ENCODE measurements at regions not wholly inside any gene's neighbourhood (a gene's known extent, or its start where the extent isn't known, plus 50 kb on each side); places are given as distances from the start of the nearest gene placed in this dataset.

DNA sequence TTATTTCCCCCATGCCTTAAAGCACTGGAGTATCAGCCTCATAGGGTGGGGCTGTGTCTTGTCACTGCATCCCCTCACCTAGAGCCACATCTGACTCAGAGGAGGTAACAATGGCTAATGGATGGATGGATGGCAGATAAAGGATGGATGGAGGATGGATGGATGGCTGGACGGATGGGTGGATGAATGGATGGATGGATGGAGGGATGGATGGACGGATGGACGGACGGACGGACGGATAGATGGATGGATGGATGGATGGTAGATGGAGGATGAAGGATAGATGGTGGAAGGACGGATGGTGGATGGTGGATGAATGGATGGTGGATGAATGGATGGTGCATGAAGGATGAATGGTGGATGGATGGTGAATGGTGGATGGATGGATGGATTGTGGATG lies 77.2 kb downstream of the PDGFA start:
- no peak for TF ChIP-seq GATA2 (IDR thresholded peaks at IDR 0.05; ENCODE audit: low read depth, low read length)
- TF ChIP-seq GATA3 (IDR thresholded peaks at IDR 0.05; ENCODE audit: low read depth, low read length) = no peak

DNA sequence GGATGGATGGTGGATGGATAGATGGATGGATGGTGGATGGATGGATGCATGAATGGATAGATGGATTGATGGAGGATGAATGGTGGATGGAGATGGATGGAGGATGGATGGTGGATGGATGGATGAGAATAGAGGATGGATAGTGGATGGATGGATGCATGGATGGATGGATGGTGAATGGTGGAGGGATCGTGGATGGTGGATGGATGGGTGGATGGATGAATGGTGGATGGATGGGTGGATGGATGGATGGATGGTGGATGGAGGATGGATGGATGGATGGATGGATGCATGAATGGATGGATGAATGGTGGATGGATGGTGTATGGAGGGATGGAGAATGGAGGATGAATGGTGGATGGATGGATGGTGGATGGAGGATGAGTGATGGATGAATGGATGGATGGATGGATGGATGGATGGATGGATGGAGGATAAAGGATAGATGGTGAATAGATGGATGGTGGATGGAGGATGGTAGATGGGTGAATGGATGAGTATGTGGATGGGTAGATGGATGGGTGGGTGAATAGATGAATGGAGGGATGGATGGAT lies 76.3 kb downstream of the PDGFA start:
- TF ChIP-seq GATA3 (IDR thresholded peaks at IDR 0.05; ENCODE audit: low read depth, low read length) (no peak), GATA2 (IDR thresholded peaks at IDR 0.05; ENCODE audit: low read depth, low read length) (no peak)

DNA sequence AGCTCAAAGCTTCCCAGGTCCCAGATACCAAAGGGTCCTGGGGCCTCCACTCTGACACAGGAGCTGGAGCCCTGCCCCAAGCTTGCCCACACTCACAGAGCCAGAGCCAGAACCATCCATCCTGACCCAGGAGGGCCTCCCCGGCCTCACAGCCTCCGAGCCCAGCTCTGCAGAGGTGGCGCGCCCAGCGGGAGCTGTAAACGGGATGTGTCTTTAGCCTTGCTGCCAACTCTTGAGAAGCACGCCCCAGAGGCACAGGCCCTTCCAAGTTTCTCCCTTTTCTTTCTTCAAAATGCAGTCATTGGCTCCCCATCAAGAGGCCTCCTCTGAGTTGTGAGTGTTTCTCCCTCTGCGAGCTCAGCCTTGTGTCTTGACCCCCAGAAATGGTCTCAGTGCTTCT lies 75.0 kb downstream of the PDGFA start:
- TF ChIP-seq GATA3 (IDR thresholded peaks at IDR 0.05; ENCODE audit: low read depth, low read length) = no peak

DNA sequence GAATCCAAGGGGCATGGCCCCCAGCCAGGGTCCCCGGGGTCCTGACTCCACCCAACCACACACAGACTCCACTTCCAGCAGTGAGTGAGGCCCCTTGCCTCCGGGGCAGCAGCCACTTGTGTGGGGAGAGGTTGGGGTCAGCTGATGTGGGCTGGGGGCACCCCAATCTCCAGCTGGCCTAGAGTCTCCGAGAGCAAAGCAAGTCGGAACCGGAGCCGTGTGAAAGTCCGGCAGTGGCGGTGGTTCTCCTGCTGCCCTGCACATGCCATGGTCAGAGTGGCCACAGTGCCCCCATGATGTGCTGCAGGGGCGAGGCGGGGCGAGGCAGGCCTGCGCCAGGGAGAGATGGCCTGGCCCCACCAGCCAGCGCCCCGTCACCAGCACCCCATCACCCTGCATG lies 74.6 kb downstream of the PDGFA start:
- TF ChIP-seq GATA3 (IDR thresholded peaks at IDR 0.05; ENCODE audit: low read depth, low read length) = no peak
- no peak for TF ChIP-seq GATA2 (IDR thresholded peaks at IDR 0.05; ENCODE audit: low read depth, low read length)

DNA sequence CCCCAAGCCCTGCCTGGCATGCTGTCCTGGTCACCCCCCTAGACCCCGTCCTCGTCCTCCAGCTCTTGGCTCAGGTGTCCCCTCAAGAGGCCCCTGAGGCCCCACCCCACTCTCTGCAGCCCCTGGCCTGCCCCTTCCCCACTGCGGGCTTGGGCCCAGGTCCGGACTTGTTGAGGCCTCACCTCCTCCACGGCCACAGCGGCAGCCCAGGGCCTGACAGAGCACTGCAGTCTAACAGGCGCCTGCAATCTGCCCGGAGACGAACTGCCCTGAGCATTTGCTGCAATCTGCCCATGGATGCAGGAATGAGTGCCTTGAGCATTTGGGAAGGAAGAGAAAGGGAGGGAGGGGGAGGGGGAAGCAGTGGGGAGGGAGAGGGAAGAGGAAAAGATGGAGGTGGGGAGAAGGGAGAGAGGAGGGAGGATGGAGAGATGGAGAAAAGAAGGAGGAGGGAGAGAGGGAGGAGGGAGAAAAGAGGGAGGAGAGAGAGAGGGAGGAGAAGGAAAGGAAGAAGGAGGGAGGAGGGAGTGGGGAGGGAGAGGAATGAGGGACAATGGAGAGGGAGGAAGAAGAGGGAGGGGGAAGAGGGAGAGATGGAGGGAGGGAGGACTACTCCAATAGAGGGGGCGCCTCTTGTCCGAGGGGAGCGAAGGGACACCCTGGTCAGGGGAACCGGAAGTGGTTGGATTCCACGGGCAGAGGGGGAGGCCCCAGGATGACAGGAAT lies 73.9 kb downstream of the PDGFA start:
- TF ChIP-seq GATA2 (IDR thresholded peaks at IDR 0.05; ENCODE audit: low read depth, low read length) (no peak), GATA3 (IDR thresholded peaks at IDR 0.05; ENCODE audit: low read depth, low read length) (no peak)

DNA sequence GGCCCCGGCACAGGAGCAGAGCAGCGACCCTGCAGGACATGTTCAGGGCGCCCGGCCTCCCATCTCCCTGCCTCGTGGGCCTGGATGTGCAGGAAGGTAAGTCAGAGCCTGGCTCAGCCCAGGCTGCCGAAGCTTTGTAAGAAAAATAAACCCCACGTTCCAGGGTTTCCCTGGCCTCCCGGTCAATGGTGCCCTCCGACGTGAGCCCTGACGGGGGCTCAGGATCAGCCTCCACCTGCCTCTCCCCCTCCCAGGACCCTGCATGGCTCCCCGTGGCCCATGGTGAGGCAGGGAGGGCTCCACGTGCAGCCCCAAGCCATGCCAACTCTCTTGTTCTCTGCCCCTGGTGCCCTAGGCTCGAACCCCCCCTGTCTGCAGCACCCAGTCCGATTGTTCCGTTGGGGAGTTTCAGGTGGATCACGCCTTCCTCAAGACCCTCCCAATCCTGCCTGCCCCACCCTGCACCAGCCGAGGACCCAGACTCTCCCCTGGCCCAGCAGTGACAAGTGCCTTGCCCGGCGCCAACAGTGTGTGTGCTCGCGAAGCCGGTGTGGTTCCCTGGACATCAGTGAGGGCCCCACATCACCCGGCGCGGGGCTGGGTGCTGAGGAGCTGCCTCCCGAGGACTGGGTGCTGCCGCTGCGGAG lies 73.2 kb downstream of the PDGFA start:
- TF ChIP-seq GATA2 (IDR thresholded peaks at IDR 0.05; ENCODE audit: low read depth, low read length) (no peak), GATA3 (IDR thresholded peaks at IDR 0.05; ENCODE audit: low read depth, low read length) (no peak)
